ENCODE measurements at regions not wholly inside any gene's neighbourhood (a gene's known extent, or its start where the extent isn't known, plus 50 kb on each side); places are given as distances from the start of the nearest gene placed in this dataset.
"Not testable (repeated sequence)": the region's sequence is repeated elsewhere in the genome, so short reads cannot be mapped to it uniquely, and the experiment has no call there.

GRCh38 chr3:80010021-80010571 is 242.3 kb upstream of the ROBO1 start:
- no peak for DNase-seq

DNA sequence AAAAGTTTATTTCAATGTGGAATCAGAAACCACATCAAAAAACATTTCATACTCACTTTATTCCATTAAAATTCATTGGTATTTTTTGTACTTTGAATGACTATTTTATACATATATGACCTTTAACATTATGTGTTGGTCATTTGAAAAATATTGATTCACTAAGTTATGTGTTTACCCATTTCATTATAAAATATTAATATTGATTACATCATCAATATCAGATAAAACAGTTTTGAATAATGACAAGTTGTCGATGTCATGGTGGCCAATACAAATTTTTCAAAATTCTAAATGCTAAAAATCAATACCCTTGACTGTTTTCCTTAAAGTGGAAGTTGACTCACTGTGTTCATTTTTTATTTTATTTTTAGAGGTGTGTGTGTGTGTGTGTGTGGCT is 239.7 kb upstream of the ROBO1 start:
- DNase-seq: no peak

DNA sequence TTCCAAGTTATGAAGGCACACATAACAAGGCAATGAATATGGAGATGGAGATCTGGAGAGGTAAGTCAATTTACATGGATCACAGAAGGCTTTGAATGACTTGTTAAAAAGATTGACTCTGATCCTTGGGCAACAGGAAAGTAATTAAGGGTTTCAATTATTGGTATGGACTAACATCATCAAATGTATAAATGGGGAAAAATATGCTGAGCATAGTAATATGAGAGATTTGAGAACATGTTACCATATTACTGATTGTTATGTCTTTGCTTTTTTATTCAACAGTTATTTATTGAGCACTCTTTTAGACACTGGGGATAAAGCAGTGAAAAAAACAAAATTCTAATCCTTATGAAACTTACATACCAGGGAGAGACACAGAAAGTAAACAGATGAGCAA is 238.5 kb upstream of the ROBO1 start:
- DNase-seq: no peak

GRCh38 chr3:80000022-80000421 is 232.2 kb upstream of the ROBO1 start:
- DNase-seq: no peak

- DNase-seq: no peak
Measured at GRCh38 chr3:79994397-79994796, 226.6 kb upstream of the ROBO1 start.

DNA sequence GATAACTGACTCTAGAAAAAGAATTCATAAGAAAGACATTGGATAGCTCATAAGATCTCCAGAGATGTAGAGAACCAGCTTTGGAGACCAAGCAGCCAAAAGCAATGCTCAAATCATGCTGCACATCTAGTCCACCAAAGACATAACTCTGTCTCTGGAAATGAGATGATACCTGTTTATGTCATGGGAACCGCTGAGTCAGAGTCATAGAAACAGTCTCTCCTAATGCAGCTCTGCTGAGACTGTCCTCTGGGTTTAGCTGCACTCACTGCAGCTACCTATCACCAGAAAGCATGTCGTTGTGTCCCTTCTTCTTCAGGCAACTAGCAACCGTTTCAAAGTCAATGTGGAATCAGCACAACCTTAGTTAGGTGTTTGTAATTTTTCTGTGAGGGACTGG is 218.5 kb upstream of the ROBO1 start:
- DNase-seq: no peak

- DNase-seq: no peak
Measured at GRCh38 chr3:79985816-79986215, 218.0 kb upstream of the ROBO1 start.

DNA sequence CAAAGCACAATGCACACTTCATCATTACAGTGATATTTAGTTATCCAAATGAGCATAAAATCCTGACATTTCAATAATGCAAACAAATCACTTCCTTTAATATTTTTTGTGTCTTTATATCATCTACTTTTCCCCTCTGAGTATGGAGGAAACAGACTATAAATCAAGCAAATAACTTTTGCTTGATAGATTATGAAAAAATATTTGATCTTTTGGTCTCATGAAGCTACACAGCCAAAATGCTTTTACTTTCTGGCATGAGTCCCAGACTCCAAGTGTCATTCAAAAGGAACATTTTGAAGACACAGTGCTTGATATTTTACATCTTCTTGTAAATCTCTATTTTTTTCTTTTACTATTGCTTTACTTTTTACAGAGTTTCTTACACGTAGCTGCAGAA is 215.3 kb upstream of the ROBO1 start:
- DNase-seq: no peak

- no peak for DNase-seq
Measured at GRCh38 chr3:79979990-79980389, 212.2 kb upstream of the ROBO1 start.

DNA sequence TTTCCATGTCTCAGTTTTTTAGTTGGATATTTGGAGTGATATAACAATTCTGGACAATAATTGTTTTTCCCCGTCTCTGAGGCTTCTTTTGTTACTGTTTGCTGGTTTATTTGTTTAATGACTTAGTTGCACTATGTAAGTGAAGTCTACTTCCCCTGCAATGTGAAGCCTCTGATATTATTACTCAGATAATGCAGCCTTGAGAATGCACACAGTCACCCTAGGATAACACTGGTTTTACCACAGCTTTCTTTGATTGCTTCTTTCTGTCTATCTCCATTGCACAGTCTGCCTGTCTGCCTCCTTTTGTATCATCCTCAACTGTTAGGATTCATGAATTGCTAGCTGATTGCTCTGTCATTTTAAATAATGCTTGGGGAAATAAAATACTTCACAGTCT is 208.7 kb upstream of the ROBO1 start:
- DNase-seq: no peak

- no peak for DNase-seq
Measured at GRCh38 chr3:79973917-79974595, 206.3 kb upstream of the ROBO1 start.

DNA sequence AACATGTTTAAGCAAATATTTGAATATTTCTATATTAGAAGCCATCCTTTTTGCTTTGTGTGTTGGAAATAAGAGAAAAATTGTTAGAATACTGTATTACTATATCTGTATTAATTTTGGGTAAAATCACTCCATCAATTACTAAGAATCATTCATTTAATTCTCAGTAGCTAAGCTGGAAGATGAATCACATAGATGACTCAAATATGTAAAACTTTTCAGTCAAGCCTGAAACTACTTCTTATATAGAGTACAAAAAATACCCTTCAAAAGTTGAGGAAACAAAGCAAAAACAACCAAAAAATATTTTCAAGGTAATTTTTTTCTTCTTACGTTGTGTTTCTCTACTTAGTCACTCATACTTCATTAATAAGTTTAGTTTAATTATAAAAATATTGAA is 205.7 kb upstream of the ROBO1 start:
- no peak for DNase-seq

DNA sequence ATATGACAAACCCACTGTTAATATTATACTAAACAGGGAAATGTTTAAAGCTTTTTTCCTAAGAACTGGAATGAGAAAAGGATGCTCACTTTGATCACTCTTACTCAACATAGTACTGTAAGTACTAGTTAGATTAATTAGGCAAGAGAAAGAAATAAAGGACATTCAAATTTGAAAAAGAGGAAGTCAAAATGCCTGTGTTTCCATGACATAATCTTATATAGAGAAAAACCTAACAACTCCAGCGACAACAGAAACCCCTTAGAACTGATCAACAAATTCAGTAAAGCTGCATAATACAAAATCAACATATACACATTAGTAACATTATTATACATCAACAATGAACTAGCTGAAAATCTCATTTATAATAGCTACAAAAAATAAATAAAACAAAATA is 200.6 kb upstream of the ROBO1 start:
- DNase-seq: no peak

DNA sequence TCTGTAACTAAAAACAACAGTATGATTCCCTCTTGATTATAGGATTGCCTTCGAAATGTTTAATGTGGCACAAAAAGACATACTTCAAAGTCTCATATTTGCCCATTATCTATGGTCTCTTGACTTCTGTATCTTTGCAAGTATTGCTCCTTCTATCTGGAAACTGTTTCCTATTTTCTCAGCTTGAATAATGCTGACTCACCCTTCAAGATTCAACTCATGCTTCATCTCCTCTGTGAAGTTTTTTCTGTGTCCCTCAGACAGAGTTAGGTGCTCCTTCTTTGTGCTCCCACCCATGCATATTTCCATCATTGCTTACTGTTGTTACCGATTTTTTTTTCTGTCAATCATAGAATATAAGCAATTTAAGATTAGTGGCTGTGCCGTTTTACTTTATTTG is 192.8 kb upstream of the ROBO1 start:
- no peak for DNase-seq

- no peak for DNase-seq
Measured at GRCh38 chr3:79957066-79957465, 189.3 kb upstream of the ROBO1 start.

- no peak for DNase-seq
Measured at GRCh38 chr3:79954756-79955155, 187.0 kb upstream of the ROBO1 start.

DNA sequence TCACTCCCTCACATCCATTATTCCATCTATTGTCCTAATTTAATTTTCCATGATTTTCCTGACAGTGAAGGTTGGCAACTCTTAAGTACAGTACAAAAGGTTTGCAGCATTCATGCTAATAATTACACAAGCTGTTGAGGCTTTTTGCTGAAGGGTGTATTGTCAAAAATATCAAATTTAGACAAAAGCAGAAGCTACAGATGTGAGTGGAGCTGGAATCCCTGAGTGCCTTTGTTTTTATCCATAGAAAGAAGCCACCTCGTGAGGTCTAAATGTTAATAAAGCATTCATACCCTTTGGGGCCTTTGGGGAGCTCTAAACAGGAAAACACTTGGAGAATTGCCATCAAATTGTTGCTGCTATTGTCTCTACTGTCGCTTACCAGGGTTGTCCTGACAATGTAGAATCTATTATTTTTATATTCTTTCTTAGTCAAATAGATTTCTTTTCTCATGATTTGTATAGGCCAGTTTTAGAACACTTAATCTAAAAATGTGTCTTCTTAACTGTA is 185.8 kb upstream of the ROBO1 start:
- no peak for DNase-seq

- DNase-seq: not testable (repeated sequence)
Measured at GRCh38 chr3:79951426-79951825, 183.6 kb upstream of the ROBO1 start.

DNA sequence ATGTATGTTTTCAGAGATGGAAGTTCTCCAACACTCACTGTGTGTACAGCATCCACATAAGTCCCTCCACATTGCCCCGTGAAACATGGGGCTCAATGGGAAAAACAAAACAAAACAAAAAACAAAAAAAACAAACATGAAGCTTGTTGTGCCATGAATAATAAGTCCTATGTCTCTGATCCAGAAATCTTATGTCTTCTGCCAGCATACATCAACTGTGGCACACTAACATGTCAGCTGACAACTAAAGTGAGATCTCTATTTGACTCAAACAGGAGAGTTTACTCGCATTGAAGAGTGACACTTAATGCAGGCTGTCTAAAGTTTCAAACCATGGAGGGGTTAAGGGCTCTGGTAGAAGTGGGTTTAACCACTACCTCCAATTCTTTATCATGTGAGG is 180.2 kb upstream of the ROBO1 start:
- no peak for DNase-seq

DNA sequence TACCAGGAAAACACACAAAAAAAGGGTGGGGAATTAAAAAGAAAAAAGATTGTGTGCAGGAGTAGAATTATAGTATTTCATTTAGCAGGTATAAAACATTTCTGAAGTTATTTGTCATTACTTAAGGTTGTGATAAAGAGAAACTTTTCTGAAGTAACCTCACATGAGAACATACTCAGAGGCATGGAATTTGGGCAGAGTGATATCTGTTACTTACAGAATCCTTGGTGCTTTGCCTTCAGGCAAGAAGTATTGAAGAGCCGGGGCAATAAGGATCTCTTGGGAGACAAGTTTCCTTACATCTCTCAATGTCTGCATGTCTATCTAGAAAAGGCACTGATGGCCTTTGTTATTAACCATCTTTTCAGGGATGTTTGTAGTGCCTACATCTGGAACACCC is 179.7 kb upstream of the ROBO1 start:
- DNase-seq: no peak

DNA sequence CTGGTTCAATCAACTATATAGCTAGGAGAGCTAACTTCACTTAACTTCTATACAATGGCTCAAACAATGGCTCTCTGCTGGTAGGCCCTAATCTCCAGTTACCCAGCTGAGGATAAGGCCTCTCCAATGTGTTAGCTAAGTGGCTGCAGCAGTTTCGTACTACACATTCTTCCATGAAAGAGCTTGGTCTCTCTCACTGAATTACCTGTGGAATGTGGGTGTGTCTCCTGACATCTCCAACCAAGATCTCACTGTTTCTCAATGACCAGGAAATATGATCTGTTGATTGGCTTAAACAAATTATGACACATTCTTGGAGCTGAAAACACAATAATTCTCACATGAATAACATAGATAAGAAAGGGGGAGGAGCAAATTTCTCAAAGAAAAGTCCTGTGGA is 169.8 kb upstream of the ROBO1 start:
- DNase-seq: no peak

DNA sequence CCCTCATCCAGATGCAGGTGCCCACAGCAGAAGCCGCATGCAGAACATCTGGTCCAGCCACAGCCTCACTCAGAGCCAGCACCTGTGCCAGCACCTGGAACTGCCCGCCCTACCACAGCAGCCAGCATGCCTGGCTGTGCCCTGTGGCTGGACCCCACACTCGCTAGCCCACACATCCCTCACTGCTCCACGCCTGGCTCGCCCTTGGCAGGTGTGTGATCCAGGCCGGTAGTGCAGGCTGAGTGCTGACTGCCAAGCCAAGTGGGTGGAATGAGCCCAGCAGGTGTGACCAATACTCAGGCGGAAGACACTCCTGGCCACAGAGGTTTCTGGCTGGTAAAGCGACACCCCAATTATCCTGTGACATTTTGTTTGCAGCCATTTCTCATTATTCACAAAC is 162.4 kb upstream of the ROBO1 start:
- no peak for DNase-seq

GRCh38 chr3:79928687-79929408 is 161.1 kb upstream of the ROBO1 start:
- DNase-seq: no peak

DNA sequence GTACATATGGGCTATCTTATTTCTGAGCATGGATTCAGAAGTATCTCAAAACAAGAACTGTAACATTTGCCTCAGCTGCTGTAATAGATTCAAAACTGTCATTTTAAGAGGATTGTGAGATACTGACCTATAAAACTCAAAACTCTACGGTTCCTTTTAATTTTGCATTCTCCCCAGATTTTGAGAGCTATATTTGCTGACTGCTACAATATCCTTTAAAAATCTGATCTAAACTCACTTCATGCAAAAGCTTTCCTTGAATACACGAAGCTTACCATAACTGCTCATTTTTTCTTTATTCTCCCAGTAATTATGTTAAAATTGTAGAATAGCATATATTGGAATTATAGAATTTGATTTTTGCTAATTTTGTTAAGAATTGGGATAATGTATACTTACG is 158.7 kb upstream of the ROBO1 start:
- DNase-seq: no peak

All from activated gamma-delta T cell (primary cell).